Astrocyte of the hippocampus (primary cell): ENCODE measurements at regions not wholly inside any gene's neighbourhood (a gene's known extent, or its start where the extent isn't known, plus 50 kb on each side); places are given as distances from the start of the nearest gene placed in this dataset.

Source experiments
- DNase-seq: peaks from one replicate; pipeline ENCODE4 v3.0.0; 2011; ENCODE audit warnings: low read depth, low spot score

GRCh38 chr18:78199002-78199401 lies 780.6 kb upstream of the SALL3 start:
- DNase-seq, result no peak

GRCh38 chr18:78199611-78200010 lies 780.0 kb upstream of the SALL3 start:
- no peak for DNase-seq

GRCh38 chr18:78207942-78208341 lies 771.7 kb upstream of the SALL3 start:
- no peak for DNase-seq

- no peak for DNase-seq
These were observed 771.2 kb upstream of the SALL3 start for GRCh38 chr18:78208461-78208860.

- DNase-seq, result no peak
These were observed 766.1 kb upstream of the SALL3 start for GRCh38 chr18:78213361-78213994.

- no peak for DNase-seq
These were observed 758.1 kb upstream of the SALL3 start for GRCh38 chr18:78221496-78221895.

GRCh38 chr18:78228974-78229373 lies 750.6 kb upstream of the SALL3 start:
- DNase-seq, result no peak

- DNase-seq, result no peak
These were observed 748.7 kb upstream of the SALL3 start for GRCh38 chr18:78230911-78231310.

GRCh38 chr18:78232196-78232595 lies 747.4 kb upstream of the SALL3 start:
- no peak for DNase-seq

GRCh38 chr18:78237864-78238263 lies 741.8 kb upstream of the SALL3 start:
- DNase-seq, result no peak

GRCh38 chr18:78238404-78239089 lies 741.1 kb upstream of the SALL3 start:
- no peak for DNase-seq

- no peak for DNase-seq
These were observed 740.5 kb upstream of the SALL3 start for GRCh38 chr18:78239090-78239457.

- no peak for DNase-seq
These were observed 739.5 kb upstream of the SALL3 start for GRCh38 chr18:78240101-78240500.

GRCh38 chr18:78240627-78241252 lies 738.9 kb upstream of the SALL3 start:
- no peak for DNase-seq

- DNase-seq, result no peak
These were observed 737.9 kb upstream of the SALL3 start for GRCh38 chr18:78241535-78242253.

- DNase-seq, result no peak
These were observed 737.4 kb upstream of the SALL3 start for GRCh38 chr18:78242254-78242643.

- DNase-seq, result peak; percentile 55
These were observed 736.8 kb upstream of the SALL3 start for GRCh38 chr18:78242806-78243205.

GRCh38 chr18:78244779-78245178 lies 734.8 kb upstream of the SALL3 start:
- no peak for DNase-seq

GRCh38 chr18:78245451-78245850 lies 734.2 kb upstream of the SALL3 start:
- DNase-seq, result no peak

- no peak for DNase-seq
These were observed 733.6 kb upstream of the SALL3 start for GRCh38 chr18:78246050-78246449.

- DNase-seq, result no peak
These were observed 733.0 kb upstream of the SALL3 start for GRCh38 chr18:78246588-78246987.

- no peak for DNase-seq
These were observed 731.9 kb upstream of the SALL3 start for GRCh38 chr18:78247615-78248289.
